T47D (cell line): ENCODE measurements at regions not wholly inside any gene's neighbourhood (a gene's known extent, or its start where the extent isn't known, plus 50 kb on each side); places are given as distances from the start of the nearest gene placed in this dataset.

ENCODE experiments used
- DNase-seq, 2 experiments: peaks; one replicate each; pipeline versions ENCODE4 v3.0.0 to v3.0.0-alpha.2; 2011 to 2012; ENCODE audit warnings: low read depth in 1 of 2, low spot score in 1 of 2
- JUND ChIP-seq: IDR thresholded peaks from 2 replicates; pipeline ENCODE4 v1.6.1; 2012; ENCODE audit warnings: low read depth
- in situ Hi-C: cut with HindIII; loops from 2 replicates; pipeline ENCODE4 v1.10.0; 2016; ENCODE audit warnings: low sequenced_read_pairs, low pct_unique_long_range_greater_than_20kb

DNA sequence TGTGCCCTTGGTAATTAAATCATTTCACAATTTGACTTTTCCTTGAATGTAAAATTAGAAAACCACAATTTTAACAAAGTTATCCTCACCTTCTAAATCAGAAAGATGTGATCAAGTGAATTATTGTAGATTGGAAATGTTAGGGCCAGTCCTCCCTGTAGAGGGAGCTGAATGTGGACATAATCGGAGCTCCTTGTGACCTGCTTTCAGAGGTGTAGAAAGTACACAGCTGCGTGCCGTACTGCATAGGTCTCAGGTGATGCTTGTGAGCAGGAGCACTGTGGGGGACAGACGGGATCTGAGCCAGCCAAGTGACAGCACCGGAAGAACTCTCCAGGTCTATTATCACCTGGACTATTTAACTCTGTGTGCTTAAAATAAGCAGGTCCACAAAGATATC, 338.0 kb downstream of the AASDHPPT start:
- no peak for TF ChIP-seq JUND
- no peak for DNase-seq
- in situ Hi-C loops = no loop called here

DNA sequence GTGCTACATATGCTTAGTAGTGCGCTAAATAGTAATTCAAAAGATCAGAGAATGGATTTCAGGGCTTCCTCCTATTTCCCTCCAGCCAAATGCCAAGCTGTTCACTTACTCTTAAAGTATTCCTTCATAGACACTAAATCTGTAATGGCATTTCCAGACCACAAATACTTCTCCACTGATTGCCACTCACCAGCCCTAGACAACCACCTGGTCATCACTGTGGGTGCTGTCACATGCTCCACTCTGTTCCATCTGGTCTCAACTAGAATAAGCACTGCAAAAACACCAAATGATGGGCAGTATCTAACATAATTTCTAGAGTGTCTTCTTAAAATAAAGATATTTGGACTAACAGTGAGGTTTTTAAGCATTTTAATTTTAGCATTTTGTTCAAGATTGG, 341.3 kb downstream of the AASDHPPT start:
- no peak for DNase-seq
- in situ Hi-C loops = no loop called here
- no peak for TF ChIP-seq JUND

DNA sequence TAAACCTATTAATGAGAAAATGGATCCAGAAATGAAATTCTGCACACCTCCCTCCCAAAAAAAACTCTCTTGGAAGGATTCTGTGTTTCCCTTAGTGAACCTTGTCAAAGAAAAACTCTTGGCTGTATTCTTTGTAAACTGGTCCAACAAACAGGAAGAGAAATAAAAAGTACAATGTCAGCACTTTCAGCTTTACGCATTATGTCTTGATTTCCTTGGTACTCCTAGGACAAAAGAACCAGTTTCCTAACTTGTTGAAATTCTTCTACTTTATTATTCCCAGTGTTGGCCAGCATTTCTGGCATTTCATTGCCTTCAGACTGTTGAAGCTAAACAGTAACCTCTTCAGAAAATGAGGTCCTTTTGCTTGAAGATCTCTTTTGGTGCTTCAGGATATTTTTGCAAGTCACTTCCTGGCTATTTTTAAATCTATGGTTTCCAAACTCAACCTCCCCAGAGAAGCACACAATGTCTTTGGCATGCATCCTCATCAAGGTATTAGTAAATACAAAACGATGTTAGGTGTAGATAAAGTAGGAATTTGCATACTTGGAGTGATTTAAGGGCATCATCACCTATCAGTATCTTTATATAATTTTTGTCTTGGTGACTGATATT, 342.7 kb downstream of the AASDHPPT start:
- in situ Hi-C loops = no loop called here
- DNase-seq = no peak

DNA sequence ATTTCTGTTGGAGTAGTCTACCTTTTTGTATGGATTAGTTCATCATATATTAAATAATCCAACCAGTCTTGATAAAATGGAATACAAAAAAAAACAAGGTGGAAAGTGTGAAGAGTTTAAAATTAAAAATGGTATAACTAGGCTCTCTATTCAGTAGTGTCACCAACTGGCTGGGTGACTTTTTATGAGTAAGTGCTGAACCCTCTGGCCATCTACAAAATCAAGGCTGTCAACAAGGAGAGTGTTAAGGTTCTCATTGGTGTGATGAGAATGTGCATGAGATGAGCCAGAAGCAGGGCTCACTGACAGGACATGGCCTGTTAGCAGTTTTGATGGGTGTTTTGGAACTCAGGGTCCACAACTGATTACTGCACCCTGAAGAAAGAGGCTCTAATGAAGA, 343.2 kb downstream of the AASDHPPT start:
- in situ Hi-C loops = no loop called here
- no peak for DNase-seq
- no peak for TF ChIP-seq JUND

More for the DNA sequence above, 342.7 kb downstream of the AASDHPPT start:
- TF ChIP-seq JUND = no peak

DNA sequence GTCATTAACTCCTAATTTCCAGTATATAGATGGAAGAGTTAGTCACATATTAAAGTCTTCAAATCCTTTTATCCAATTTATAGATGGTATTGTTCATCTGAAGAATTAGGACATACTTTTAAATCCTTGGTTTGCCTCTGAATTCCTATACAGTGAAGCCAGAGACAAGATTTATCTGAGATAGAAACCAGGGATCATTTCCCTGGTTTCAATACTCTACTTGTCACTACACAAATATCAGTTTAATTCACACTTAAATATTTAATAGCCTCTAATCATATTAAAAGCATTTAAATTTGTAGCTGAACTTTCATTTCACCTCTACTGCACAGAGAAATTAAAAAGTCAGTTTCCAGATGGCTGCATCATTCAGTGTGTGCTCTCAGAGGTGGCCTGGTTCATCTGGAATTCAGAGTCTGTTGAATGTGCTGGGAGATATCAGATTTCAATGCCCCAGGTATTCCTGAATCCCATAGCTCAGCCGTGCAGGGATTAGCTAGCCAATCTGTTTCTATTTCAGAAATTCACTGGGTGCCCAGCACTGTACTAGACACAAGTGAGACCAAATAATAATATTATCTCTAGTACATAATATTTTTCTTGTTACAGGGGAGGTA, 344.3 kb downstream of the AASDHPPT start:
- DNase-seq = peak in 1 of 2 experiments; percentile 36
- in situ Hi-C loops = no loop called here
- TF ChIP-seq JUND = no peak

DNA sequence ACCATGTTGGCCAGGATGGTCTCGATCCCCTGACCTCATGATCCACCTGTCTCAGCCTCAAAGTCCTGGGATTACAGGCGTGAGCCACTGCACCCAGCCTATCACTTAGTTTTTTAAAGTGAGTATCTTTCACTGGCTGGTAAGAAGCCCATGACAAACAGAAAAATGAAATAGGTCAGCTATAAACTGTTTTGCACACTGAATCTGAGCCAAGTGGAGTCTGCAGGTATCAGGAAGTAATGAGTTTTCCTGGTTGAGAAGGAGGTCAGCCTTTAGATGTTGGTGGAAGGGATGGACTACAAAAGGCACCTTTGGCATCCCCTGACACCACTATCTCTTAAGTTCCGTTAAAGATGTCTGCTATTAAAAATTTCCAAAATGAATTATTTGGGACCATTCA, 345.1 kb downstream of the AASDHPPT start:
- in situ Hi-C loops = no loop called here
- no peak for TF ChIP-seq JUND
- DNase-seq = no peak

DNA sequence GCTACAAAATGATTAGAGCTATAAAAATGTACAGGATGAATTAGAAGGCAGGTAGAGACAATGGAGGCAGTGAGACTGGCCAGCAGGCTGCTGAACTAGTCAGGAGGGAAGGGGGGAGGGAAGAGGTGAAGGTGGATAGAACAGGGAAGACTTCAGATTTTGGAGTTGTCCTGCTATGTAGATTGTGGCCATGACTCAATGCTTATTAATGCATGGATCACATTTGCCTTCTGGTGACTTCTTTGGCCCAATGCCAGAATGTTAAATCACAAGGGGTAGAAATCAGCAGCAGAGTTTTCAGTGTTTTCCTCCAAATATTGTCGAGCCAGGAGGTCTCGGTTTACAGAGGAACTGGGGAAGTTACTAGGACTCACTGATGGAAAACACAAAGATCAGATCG, 346.6 kb downstream of the AASDHPPT start:
- in situ Hi-C loops = no loop called here
- TF ChIP-seq JUND = no peak
- DNase-seq = peak in 1 of 2 experiments; percentile 20

DNA sequence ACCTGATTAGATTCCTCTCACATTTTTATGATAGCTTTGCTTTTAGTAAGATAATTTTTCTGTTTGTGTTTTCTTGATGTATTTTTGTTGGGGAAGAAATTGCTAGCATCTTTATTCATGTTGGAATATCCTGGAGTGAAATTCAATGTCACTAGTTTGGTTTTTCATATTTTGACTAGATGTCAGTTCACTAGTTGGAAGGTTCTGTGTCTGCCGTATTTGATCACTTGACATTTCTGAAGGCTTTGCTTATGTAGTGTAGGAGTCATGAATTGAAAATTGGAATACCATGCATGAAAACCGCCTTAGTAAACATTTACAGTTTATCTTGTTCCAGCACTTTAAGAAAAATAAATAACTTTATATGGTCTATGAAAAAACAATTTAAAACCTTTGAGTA, 348.4 kb downstream of the AASDHPPT start:
- DNase-seq = no peak
- no peak for TF ChIP-seq JUND
- in situ Hi-C loops = no loop called here

DNA sequence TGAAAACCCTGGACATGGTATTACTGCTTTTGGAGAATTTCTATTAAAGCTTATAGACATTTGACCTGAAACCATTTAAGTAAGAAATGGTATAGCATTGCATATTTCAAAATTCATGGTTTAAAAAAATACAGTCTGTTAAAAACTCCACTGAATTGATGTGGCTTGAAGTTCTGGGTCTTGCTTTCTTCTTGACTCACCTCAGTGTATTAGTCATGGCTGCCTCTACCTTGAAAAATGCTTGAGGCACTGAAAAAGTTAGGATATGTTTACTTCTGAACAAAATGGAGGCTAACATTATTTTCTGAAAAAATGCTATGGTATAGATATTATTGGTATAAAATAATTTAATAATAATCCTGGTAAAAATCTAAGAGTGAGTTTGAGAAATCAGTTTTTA, 349.2 kb downstream of the AASDHPPT start:
- in situ Hi-C loops = no loop called here
- no peak for TF ChIP-seq JUND
- no peak for DNase-seq

DNA sequence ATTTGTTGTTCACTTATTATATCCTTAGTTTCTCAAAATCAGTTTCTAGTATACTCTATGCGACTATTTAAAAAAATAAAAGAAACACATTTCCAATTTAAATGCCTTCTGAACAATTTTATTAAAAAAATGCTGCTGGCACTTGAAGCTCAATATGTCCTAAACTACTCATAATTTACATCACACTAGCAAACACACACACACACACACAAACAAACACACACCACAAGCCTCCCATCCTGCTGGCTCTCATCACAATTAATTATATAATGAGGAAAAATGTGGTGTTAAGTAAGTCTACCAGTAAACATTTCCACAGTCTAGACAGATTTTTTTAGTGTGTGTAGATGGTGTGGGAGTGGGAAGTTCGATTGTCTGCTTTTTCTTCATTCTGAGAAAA, 350.3 kb downstream of the AASDHPPT start:
- in situ Hi-C loops = no loop called here
- no peak for DNase-seq
- no peak for TF ChIP-seq JUND

DNA sequence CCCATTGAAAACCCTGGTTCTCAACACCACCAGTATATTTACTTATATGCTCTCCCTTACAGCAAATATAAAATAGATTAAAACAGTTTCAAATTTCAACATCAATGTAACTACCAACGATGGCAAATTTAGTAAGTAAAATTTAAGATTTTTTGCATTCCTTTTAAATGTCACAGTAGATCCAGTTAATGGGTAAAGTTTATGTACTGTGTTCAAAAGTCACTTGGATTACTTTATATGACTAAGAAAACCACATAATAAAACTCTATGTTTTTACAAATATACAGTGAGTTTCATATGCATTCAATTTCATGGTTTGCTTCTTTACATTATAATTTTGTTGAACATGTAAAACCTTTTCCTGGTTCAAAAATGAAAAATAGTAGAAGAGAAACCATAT, 364.6 kb downstream of the AASDHPPT start:
- in situ Hi-C loops = no loop called here
- TF ChIP-seq JUND = no peak
- no peak for DNase-seq

DNA sequence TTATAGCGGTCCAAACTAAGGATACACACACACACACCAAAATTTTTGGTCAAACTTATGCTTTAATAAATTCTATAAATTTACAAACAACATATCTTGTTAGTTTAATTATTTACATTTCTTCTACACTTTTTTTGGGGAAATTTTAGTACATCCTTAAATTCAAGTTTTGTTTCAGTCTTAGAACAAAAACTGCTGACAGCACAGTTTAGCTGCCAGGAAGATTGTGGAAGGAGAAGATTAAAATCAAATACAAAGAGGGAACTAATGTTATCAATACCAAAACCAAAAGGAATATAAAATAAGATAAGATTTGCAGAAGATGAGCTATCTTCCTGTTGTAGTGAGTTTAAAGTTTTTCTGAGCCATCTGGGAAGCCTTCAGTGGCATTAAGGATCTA, 368.8 kb downstream of the AASDHPPT start:
- in situ Hi-C loops = no loop called here
- DNase-seq = no peak
- no peak for TF ChIP-seq JUND

DNA sequence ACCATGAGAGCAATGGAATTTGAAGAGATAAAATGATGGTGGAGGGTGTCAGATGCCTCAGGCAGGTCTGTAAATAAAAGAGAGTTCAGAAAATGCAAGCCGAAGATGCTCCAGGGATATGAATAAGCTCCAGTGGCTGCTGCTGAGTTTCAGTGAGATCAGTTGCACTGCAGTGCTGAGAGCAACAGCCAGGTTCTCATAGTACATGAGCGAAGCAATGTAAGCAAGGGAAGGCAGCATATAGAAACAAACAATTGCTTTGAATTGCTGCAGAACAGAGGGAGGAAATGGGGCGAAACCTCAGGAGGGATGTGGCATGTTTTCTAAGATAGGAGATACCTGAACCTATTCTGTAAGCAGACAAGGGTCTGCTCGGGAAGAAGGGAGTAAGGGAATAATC, 369.5 kb downstream of the AASDHPPT start:
- no peak for TF ChIP-seq JUND
- in situ Hi-C loops = no loop called here
- no peak for DNase-seq

DNA sequence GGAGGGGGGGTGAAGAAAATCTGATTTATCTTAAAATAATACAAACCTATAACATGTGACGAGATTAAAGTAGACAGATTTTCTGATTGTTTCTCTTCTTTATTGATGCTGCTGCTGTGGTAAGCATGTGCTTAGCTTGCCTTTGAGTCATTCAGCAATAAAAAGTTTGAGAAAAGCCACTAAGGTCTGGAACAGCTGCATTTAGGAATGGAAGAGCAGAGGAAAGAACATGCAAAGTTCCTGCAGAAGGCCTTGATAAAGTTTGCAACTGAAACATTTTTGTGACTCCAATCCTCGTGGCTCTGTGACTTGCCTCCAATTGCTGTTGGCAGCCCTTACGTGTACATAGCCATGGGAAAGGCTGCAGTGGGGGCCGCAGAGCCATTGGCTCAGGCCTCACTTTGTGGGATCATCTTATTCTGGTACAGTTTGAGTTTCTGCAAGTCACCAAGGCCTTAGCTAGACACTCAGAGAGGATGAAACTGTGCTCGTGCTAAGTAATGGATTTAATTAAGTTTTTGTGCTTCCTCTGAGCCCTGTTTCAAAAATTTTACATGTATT, 370.2 kb downstream of the AASDHPPT start:
- TF ChIP-seq JUND = no peak
- in situ Hi-C loops = no loop called here
- no peak for DNase-seq
